NCI-H345 (cell line): ENCODE measurements at regions not wholly inside any gene's neighbourhood (a gene's known extent, or its start where the extent isn't known, plus 50 kb on each side); places are given as distances from the start of the nearest gene placed in this dataset.
"Not testable (repeated sequence)": the region's sequence is repeated elsewhere in the genome, so short reads cannot be mapped to it uniquely, and the experiment has no call there.

Experiments used
- DNase-seq: peaks from one replicate; lab custom pipeline; 2025; lab: John Stamatoyannopoulos, UW

GRCh38 chr12:89289720-89290119, 62.6 kb downstream of the DUSP6 start:
- no peak for DNase-seq

DNA sequence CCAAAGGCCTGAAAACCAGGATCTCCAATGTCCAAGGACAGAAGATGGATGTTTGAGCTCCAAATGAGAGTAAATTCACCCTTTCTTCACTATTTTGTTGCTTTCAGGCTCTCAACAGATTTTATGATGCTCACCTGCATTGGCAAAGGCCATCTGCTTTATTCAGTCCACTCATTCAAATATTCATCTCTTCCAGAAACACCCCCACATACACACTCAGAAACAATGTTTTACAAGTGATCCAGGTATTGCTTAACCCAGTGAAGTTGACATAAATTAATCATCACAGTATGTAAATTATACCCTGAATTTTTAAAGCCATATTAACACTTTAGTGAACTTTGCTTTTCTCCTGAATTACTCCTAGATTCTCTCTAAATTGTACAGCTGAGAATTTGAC, 63.3 kb downstream of the DUSP6 start:
- DNase-seq: no peak

DNA sequence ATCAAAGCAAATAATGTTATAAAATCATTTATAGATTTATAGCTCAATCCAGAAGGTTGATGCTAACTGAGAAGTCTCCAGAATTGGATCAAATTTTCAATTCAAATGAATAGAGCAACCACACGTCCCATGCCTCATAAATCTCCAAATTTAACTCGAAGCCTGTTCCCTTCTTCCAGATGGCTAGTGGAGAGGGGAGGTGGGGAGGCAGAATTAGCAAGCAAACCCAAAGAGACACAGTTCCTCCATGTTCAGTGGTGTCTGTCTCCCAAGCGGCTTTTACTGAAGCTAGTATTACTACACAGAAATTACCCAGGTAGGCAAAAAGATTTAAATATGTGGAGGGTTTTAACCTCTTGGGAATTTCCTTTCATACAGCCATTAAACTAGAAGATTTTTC, 65.8 kb downstream of the DUSP6 start:
- no peak for DNase-seq

- no peak for DNase-seq
Observed at GRCh38 chr12:89281539-89281867, 70.8 kb downstream of the DUSP6 start.

DNA sequence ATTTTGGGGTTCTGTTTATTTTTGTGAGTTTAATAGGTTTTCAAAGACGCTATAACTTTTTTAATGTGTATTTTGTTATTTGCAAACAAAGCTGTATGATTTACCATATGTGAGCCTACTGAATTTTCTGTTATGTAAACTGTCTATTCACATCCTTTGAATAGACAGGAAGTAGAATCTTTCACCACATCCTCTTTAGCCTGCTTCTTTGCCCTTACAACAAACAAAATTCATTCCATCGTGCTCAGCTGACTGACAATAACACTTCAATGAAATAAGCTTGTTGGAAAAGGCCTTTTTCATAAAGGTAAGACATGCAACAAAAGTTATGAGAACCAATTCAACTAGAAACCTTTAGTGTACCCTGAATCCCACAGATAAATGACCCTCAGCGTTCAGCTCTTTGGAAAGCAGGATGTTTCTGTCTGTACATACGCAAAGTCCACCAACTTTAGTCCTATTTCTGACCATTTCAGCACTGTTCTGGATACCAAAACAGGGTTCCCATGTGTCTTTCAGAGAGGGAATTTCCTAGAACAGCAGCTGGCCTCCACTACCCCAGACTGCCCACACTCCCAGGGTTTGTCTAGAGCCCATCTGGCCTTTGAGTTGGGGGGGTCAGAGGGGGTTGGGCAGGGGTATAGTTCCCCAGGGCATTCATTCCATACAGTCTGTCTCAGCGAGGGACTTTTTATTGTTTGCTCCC, 71.3 kb downstream of the DUSP6 start:
- peak; percentile 7 for DNase-seq

DNA sequence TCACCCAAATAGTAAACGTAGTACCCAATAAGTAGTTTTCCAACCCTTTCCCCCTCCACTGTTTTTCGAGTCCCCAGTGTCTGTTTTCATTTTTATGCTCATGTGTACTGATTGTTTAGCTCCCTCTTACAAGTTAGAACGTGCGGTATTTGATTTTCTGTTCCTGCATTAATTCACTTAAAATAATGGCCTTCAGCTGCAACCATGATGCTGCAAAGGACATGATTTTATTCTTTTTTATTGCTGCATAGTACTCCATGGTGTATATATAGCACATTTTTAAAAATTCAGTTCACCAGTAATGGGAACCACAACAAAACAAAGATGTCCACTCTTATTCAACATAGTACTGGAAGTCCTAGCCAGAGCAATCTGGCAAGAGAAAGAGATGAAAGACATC, 72.8 kb downstream of the DUSP6 start:
- no peak for DNase-seq

DNA sequence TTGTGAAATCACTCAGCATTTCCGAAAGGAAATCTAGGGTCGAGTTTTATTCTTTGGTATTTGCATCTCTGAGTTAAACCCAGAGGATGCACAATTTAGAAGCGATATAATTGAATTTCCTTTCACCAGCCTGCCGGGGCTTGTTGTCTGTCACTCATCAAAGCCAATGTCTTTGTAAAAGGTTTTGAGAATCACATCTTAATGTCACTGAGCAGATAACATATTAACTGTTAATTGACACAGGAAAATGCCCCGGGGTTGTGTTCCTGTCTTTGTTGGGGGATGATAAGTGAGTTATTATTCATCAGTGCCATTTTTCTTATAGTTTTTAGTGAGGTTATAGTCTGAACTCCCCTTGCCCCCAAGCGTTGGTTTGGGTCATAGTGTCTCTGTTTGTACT, 73.4 kb downstream of the DUSP6 start:
- DNase-seq: no peak

- DNase-seq: no peak
Observed at GRCh38 chr12:89278169-89278568, 74.1 kb downstream of the DUSP6 start.

- DNase-seq: no peak
Observed at GRCh38 chr12:89276860-89277259, 75.4 kb downstream of the DUSP6 start.

DNA sequence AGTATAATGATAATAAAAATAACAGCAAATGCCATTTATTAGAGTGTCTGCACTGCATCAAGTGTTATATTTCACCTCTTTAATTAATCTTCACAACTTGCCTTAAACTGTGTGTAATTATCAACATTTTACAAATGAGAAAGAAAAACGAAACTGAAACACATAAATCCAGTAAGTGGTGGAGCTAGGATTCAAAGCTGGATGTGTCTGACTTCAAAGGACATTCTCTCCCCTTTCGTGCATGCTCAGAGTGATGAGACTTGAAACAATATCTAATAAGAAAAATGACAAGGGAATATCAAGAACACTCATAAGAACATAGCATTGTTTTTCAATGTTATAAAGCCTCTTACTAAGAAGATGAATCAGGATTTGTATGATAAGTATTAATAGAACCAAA, 78.8 kb downstream of the DUSP6 start:
- no peak for DNase-seq

DNA sequence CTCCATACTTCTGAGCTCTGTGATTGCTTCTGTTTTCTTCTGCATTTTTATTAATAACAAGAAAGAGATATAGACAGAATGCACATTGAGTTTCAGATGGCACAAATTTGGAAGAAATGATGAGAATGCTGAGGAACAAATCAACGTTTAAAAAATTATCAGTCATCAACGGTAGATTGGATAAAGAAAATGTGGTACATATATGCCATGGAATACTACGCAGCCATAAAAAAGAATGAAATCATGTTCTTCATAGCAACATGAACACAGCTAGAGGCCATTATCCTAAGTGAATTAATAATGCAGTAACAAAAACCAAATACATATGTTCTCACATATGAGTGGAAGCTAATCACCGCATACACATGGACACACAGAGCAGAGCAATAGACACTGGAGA, 81.8 kb downstream of the DUSP6 start:
- DNase-seq: no peak

DNA sequence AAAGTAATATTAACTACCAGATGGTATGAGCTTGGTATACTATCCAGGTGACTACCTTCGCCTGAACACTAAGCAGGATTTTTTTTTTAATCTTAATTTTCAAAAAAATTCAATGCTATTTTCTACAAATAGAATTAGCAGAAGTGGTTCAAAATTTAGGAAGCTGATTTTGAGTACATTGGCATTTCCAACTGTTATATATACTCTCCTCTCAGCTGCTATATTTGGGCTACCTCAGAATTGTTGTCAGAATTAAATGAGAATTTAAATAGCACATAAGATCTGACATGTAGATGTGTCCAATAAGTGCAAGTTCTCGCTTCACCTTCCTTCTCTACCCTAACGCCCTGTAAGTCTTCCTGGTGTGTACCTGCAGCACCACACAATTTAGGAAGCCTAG, 83.1 kb downstream of the DUSP6 start:
- no peak for DNase-seq

DNA sequence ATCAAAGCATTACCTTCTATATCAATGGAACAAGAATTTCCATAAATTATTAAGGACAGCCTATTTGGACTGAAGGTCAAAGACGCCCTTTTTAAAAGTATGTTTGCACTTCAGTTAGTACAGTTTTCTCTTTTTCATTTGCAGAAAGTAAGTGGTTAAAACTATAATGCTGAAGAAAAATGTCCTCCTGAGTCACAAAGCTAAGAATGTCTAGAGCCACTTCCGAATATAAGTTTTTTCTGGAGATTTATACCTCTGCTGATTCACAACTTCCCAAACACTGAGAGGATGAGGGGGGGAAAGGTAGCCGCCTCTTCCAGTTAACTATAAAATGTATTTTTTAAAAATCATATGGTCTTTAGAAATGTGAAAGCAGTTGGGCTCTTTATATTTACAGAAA, 84.9 kb downstream of the DUSP6 start:
- DNase-seq: no peak

- DNase-seq: not testable (repeated sequence)
Observed at GRCh38 chr12:89266574-89267188, 85.6 kb downstream of the DUSP6 start.

- DNase-seq: no peak
Observed at GRCh38 chr12:89264837-89265236, 87.5 kb downstream of the DUSP6 start.

- DNase-seq: no peak
Observed at GRCh38 chr12:89263900-89264299, 88.4 kb downstream of the DUSP6 start.

- no peak for DNase-seq
Observed at GRCh38 chr12:89262855-89263552, 89.3 kb downstream of the DUSP6 start.

GRCh38 chr12:89261982-89262381, 90.3 kb downstream of the DUSP6 start:
- no peak for DNase-seq

- no peak for DNase-seq
Observed at GRCh38 chr12:89260841-89261637, 91.3 kb downstream of the DUSP6 start.

DNA sequence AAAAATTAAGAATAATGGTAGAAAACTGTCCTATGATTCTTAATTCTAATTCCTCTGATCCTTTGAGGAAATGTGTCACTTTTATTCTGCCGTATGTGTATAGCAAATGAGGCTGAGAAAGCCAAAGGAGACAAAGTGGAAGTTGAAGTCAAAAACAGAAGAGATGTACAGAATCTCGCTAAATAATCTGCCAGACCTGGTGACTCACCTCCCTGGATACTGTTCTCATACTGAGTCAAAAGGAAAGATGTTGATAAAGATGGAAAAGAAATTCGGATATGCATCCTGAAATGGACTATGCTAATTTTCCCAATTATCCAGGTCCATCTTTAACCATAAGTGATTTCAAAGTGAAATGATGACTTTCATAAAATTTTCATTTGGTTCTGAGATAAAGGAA, 92.5 kb downstream of the DUSP6 start:
- DNase-seq: no peak

- no peak for DNase-seq
Observed at GRCh38 chr12:89258240-89258969, 93.9 kb downstream of the DUSP6 start.

DNA sequence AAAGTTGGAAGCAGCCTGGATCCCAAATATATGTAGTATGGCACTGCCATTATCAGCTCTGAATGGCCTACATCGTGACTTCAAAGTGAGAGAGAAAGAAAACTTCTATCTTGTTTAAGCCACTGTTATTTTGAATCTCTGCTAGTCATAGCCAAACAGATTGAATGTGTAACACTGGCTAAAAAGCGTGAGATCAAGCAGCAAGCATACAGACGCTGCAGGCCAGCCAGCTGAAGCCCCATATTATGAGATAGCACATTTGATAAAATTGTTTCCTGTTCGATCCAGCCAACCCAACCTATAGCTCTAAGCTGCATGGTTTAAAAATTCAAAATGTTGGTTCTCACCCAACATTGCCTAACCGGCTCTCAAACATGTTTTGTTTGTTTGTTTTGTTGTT, 95.0 kb downstream of the DUSP6 start:
- DNase-seq: no peak
